NCI-H524 (cell line): ENCODE measurements at regions not wholly inside any gene's neighbourhood (a gene's known extent, or its start where the extent isn't known, plus 50 kb on each side); places are given as distances from the start of the nearest gene placed in this dataset.
A peak's percentile ranks its signal among the peaks of the same experiment; 100 is the strongest.
"Not testable (repeated sequence)": the region's sequence is repeated elsewhere in the genome, so short reads cannot be mapped to it uniquely, and the experiment has no call there.

Experiments
- DNase-seq, 2 experiments: peaks; one replicate each; lab custom pipeline; 2025; lab: John Stamatoyannopoulos, UW

DNA sequence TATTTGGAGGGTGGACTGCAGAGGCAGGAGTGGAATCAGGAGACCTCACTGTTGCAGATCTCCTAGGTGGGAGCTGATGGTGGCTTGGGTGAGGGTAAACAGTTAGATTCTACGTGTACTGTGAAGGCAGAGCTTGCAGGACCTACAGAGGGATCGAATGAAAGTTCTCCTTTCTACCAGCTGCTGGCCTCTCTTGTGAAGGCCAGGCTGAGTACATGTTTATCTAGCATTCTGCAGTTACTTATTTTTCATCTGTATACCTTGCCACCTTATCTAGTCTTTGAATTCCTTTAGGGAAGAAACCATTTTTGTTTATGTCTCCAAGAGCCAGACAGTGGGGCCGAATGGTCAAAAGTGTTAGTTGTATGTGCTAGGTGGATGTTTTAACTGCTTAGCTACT lies 57.6 kb downstream of the PTTG1 start:
- DNase-seq: no peak

DNA sequence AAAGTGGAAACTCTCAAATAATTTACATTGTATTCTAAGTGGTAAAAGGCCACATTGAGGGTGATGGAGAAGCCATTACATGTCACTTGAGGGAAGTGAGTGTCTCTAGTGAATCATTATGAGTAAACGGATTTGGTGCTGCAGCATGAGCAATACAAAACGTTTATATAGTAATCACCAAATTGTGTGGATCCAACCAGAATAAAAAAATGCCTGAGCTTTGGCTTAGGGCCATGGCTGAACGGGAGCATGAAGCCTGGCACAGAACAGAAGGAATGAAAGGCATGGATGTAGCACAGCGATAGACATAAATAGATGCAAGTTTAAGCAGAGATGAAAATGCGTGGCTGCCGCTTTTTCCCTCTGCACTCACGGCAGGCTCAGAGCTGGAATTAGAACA lies 58.3 kb downstream of the PTTG1 start:
- DNase-seq: no peak

DNA sequence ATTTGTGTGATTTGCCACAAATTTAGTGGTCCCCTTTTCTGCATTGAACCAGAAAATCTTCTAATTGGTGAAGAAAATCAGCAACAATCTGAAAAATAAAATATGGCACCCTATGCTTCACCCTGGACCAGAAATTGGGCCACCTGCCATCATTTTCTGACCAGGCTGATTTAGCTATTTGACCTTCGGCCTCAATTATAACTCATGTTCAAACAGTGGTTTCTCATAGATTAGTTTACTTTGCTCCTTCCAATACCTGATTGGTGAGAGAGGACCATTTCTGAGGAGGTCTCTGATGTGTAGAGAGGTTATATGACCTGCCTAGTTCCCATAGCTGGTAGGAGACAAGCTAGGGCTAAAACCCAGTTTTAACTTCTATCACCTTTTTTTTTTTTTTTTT lies 59.0 kb downstream of the PTTG1 start:
- no peak for DNase-seq

DNA sequence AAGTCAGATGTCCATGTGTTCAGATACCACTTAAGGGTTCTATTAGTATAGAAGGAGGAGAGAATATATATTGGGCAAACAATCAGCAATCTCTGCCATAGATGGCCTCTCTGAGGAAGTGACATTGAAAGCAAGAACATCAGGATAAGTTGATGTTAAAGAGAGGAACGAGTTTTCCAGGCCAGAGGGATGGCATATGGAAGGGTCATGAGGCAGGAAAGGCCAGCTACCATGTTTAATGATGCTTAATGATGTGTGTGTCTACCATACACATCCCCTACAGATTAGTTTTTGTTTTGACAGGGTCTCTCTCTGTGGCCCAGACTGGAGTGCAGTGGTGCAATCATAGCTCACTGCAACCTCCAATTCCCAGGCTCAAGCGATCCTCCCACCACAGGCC lies 63.0 kb downstream of the PTTG1 start:
- DNase-seq: no peak

DNA sequence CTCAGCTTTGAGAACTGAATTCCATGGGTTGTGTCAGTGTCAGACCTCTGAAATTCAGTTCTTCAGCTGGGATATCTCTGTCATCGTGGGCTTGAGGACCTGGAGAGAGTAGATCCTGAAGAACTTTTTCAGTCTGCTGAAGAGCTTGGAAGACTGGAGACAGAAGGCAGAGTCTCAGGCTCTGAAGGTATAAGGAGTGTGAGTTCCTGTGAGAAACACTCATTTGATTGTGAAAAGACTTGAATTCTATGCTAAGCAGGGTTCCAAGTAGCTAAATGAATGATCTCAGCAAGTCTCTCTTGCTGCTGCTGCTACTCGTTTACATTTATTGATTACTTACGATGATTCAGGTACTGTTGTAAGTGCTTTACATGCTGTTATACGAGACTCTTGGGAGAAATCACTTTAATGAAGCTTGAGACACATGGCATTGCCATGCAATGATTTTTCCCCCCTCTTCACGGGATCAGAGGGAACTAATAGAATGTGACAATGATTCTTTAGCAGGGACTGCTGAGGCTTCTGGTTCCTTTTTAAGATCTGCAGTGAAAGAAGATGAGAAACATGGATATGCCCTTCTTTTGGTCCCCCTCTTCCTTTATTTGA lies 63.8 kb downstream of the PTTG1 start:
- DNase-seq: no peak

DNA sequence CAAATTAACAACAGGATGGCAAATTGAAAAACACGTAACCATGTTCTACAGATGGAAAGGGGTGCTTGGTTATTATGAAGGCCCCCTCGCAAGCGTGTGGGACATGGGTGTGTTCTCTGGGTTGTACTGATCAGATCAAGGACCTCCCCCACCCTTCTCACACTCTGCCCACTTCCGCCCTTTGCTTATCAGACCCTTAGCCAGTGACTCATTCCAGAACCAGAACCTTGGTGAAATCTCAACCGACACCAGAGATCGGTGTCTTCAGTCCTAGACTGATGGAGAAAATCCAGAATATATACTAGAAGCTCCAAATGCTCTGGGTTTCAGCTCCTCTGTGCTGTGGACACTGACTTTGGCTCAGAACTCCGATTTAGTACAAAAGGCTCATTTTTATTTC lies 64.9 kb downstream of the PTTG1 start:
- DNase-seq: no peak

DNA sequence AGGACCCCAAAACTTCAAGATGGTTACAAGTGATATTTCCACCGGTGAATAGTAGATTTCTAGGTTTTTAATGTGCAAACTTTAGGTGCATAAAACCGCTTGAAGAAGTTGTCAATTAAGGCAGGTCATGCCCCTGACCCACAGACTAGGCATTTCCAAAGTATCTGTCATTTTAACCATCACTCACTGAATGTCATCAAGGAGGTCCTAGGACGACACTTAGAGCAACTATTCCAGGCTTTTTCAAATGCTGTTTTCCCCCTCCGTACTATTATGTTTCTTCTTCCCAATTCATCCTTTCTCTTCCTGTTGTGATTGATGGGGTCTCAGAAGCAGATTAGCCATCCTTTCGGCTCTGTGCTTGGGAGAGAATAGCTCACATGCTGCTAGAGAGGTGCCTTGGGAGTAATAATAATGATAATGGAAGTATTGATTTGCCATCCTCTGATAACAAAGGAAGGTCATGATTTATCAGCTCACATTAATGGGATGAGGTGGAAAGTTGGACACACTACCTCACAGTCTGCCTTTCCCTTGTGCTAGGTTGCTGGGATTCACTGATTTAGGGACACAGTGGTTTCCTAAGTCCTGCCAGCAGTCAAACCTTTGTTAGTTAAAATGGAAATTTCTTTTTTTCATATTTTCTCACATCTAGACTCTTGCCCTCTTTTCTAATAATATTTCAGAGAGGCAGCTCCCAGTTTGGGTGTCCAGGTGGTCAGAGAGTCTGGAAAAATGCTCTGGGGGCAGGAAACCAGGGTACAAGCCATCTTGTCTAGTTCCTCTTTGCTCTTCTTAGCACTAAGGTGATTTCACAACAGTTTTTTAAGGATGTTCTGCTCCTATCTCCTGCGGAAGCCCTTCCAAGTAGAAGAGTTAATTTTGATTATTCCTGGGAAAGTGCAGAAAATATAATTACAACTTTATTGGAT lies 67.0 kb downstream of the PTTG1 start:
- DNase-seq: no peak

DNA sequence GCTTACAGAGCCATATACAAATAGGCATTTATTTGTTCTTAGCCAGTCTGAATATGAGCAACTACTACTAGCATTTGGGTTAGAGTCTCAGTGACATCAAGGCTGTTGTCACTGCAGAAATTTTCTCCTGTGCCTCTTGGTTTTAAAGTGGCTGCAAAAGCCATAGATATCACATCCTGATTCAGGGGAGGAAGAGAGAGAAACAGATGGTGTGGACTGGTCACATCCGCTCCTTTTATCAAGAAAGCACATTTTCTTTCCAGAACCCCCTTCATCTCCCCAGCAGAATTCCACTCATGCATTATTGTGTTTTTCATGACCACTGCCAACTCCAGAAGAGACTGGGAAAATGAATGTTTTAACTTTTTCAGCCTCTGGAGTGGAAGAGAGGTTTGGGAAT lies 69.8 kb downstream of the PTTG1 start:
- DNase-seq: no peak

DNA sequence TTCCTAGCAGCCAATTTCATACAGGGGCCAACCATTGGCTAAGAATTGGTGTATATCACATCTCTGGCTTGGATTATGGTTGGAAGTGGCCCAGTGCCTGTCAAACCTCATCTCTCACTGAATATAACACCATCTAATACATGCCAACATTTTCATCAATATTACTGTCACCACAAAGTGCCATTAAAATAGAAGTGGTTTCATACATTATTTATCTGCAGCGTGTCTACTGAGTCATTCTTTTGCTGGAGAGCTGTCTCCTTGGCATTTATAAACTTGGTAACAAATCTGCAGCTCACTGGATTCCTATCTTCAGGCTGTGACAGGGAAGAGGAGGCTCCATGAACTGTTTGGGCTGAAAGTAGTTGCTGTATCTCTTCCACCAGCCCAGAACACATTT lies 70.9 kb downstream of the PTTG1 start:
- DNase-seq: no peak

DNA sequence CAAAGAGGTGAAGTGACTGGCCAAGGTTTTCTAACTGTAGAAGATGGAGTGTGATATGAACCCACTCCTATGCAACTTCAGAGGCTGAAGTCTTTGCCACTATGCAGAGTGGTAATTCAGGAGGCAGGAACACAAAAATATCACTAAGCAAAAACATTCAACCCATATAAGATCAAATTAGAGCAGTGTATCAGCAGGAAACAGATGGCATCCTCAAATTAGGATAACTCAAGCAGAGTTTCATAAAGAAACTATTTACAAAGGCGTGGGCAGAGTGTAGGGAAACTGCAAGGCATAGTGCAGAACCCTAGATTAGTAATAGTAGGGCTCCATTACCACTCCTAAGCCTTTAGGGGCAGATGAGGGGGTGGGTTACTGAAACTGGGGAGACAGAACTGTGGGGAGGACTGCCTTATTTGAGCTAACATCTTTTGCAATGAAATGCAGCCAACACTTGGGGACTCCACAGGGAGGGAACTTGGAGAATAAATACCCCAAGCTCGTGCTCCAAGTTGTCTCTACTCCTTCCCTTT lies 72.2 kb downstream of the PTTG1 start:
- DNase-seq: no peak

DNA sequence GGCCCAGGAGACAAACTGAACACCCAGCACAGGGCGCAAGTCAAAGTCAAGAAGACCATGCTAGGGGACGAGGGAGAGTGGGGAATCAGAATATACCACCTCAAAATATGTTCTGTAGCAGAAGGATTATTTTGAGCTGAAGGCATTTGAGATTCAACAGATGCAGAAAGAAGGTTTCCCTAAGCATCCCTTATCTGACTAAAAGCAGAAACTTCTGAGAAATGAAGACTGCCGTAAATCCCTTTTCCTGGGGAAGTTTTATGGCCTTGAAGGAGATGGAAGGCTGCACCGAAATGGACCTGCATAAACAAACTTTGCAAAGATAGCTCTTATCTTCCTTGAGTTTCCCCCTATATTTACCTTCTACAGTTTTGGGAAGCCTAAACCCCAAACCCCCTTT lies 72.8 kb downstream of the PTTG1 start:
- DNase-seq: no peak

DNA sequence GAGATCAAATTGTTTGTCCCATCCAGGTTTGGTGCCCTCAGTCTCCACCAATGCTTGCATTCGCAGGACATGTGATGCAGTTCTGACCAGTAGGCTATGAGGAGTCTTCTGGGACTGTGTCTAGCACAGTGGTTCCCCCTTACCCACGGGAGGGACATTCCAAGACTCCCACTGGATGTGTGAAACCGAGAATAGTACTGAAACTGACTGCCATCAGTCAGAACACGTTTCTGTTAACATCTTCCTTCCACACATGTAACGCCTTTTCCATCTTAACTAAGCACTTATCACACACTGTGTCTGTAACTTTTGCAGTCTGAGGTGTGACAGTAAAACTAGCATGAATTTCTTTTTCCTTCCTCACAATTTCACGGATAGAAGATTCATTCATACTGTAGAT lies 74.7 kb downstream of the PTTG1 start:
- no peak for DNase-seq

DNA sequence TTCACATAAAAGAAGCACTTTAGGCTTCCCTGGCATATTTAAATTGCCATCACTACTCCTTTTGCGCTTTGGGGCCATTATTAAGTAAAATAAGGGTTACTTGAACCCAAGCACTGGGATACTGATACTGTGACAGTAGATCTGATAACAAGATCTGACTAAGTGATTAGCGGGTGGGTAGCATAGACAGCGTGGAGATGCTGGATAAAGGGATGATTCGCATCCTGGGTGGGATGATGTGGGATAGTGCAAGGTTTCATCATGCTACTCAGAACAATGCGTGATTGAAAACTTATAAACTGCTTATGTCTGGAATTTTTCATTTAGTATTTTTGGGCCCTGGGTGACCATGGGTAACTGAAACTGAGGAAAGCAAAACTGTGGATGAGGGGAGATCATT lies 75.1 kb downstream of the PTTG1 start:
- DNase-seq: no peak

DNA sequence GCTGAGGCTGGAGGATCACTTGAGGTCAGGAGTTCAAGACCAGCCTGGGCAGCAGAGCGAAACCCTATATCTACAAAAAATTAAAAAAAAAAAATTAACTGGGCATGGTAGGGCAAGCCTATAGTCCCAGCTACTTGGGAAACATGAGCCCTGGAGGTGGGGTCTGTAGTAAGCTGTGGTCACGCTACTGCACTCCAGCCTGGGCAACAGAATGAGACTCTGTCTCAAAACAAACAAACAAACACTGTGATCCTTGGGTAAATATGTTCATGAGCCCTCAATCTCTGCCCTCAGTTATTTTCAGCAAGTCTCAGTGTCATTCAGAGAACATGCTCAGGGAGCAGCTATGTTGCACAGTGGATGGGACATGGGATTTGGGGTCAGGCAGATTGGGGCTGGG lies 76.2 kb downstream of the PTTG1 start:
- DNase-seq: no peak

DNA sequence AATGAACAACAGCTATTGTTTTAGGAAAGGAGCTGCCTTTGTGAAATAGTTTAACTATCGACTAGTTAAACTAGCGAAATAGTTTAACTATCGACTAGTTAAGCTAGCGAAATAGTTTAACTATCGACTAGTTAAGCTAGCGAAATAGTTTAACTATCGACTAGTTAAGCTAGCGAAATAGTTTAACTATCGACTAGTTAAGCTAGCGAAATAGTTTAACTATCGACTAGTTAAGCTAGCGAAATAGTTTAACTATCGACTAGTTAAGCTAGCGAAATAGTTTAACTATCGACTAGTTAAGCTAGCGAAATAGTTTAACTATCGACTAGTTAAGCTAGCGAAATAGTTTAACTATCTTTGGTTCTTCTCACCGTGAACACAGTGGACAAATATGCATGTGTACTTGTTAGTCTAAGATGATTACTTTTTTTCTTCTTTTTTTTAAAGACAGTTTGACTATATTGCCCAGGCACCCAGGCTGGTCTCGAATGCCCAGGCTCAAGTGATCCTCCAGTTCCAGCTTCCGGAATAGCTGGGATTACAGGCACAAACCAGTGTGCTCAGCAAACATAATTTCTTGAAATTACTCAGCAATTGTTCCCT lies 76.9 kb downstream of the PTTG1 start:
- DNase-seq: not testable (repeated sequence)

DNA sequence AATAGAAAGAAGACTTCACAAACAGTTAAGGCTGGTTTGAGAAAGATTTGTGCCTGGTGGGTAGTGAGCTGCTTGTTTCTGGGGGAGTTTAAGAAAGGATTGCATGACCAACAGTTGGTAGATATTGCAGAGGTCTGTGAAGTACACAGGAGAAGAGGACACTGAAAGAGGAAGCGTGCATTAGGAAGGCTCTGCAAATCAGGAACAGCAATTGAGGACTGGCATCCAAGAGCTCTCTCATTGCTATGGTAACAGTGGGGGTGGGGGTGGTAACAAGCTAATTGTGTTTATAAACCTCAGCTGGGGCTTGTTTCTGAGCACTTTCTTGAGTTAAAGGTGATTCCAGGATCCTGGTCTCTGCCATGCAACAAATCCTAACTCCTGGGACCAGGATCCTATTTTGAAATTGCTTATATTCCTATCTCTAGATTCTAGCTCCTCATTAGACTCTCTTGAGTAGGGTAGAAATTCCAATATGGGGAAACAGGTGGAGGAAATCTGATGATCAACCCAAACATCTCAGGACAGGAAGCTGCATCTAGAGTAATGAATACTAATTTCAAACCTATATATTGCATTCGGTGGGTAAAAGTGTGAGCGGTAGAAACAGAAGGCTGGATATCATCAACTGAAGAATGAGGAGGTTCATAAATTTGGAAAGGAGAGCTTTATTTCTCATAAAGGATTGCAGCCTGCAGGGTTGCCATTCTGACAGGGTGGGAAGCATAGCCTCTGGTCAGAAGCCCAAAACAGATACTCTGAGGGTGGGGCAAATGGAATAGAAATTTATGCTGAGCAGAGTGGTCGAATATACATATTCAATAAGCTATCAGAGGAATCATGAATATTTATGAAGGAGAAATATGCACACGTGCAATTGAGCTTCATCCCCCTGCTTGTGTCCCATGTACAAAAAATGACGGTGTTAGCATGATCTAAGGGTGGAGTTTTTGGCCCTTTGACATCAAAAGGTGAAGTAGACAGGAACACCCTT lies 79.4 kb downstream of the PTTG1 start:
- no peak for DNase-seq

DNA sequence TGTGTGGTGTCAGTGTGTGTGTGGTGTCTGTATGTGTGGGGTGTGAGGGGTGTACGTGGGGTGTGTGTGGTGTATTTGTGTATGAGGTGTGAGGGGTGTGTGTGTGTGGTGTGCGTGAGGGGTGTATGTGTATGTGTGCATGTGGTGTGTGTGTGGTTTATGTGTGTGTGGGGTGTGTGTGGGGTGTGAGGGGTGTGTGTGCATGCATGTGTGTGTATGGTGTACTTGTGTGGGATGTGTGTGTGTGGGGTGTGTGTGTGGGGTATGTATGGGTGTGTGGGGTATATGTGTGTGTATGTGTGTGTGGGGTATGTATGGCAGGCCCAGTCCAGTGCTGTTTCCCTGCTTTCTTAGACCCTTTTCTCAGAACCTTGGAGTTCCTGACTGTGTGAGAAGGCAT lies 83.3 kb downstream of the PTTG1 start:
- no peak for DNase-seq

DNA sequence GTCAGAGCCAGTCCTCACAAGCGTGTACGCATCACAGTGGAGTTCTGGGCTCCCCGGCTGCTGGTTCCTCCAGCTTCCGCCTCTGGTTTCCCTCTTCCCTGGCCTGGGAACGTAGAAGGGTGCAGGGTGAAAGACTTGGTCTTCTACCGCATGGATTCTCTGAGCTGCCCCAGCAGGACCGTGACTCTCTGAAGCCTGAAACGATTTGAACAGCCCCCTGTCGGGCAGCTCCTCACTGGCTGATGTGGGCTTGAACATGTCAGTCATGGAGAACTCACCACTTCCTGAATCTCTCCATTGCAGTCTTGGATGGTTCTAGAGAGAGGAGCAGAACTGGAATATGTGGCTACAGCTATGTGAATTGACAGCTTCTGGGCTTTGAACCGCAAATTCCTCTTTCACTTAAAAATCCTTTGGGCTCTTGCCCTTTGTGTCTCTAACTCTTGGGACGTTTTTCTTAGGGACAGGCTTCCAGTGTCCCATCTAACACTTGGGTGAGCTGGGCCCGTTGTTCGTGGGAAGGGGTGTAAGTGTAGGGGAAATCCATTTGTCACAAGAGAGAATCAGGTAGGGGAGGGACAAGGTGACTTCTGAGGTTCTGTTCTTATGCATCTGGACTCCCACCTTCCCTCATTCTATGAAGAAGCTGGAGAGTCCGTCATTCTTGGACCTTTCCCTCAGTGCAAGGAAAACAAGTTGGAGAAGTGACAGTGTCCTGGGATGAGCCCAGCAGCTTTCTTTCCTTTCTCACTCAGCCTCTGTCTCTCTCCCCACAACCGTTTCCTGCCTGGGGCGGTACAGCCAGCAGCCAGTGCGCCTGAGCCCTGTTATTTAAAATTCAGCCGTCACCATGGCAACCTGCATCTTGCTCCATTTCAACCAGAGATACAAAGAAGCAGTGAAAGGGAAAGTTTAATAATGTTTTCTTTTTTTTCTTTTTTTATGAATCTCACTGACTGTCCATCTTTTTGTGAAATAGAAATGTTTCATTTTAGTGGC lies 84.7 kb downstream of the PTTG1 start:
- no peak for DNase-seq

DNA sequence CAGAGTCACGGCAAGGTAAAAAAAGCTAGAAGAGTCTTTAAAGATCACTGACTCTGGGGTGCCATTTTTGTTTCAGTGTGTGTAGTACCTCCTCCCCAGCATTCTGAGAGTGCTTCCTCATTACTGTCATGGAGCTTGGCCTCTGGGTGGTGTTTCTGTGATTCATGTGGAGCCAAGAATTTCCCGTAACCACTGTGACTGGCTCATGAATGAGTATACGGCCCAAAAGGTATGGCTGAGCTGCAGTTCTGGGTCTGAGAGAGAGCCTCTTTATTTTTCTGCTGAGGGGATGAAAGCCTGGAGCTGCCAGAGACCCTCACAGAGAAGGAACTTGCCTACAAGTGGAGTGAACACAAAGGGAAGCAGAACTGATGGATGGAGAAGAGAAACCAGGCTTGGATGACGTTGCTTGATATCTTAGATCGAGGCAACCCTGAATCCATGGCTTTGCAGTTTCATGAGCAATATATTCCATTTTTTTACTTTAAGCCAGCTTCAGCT lies 85.6 kb downstream of the PTTG1 start:
- no peak for DNase-seq

DNA sequence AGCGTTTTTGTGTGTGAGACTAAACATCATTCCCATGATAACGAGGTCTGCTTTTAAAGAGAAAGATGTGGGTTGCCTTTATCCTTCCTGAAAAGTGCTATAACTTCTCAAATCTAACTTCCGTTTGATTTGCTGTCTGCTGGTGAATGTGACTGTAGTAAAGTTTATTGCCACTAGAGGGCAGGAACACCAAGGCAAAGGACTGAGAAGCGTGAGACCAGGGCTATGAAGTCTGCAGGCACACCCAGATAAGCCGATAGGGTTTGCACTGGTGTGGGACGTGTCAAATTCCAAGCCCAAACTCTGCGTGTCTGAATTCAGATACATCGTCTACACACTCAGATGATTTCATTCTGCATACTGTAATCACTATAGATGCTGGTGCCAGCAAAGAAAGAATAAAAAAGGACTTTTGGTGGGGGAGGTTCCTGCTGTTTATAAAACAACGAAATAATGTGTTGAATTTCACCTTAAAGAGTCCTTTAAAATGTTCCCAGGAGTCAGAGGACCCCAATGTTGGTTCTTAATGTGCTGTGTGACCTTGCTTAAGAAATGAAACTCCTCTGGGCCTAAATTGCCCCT lies 87.2 kb downstream of the PTTG1 start:
- DNase-seq: peak; percentile 57 to 83
